ENCODE measurements at regions not wholly inside any gene's neighbourhood (a gene's known extent, or its start where the extent isn't known, plus 50 kb on each side); places are given as distances from the start of the nearest gene placed in this dataset.

GRCh38 chr4:125828346-125828745, 513.6 kb downstream of the FAT4 start:
- H3K27ac ChIP-seq, result no peak overlapping the region
- TF ChIP-seq CTCF (conservative IDR thresholded peaks at IDR 0.05; ENCODE audit: low read depth), result no peak
- ChIA-PET POLR2A (ENCODE audit: low non-redundant PET) (no interaction called here), CTCF (interaction anchor here (0.5 kb wide), 1 partner anchor 1942 kb away, joined by 3 read pairs; no protein-coding TSS in a partner anchor)
- no peak for DNase-seq (ENCODE audit: low spot score)

- DNase-seq (ENCODE audit: low spot score), result no peak
- CTCF ChIA-PET, result no interaction called here
- H3K27ac ChIP-seq, result no peak overlapping the region
- POLR2A ChIA-PET (ENCODE audit: low non-redundant PET), result no interaction called here
- no peak for TF ChIP-seq CTCF (conservative IDR thresholded peaks at IDR 0.05; ENCODE audit: low read depth)
These were observed 517.4 kb downstream of the FAT4 start for GRCh38 chr4:125832161-125832560.

- CTCF ChIA-PET, result no interaction called here
- no peak for TF ChIP-seq CTCF (conservative IDR thresholded peaks at IDR 0.05; ENCODE audit: low read depth)
- no peak overlapping the region for H3K27ac ChIP-seq
- POLR2A ChIA-PET (ENCODE audit: low non-redundant PET), result no interaction called here
- DNase-seq (ENCODE audit: low spot score), result no peak
These were observed 521.9 kb downstream of the FAT4 start for GRCh38 chr4:125836597-125837195.

- DNase-seq (ENCODE audit: low spot score), result no peak
- ChIA-PET POLR2A (ENCODE audit: low non-redundant PET) (no interaction called here), CTCF (no interaction called here)
- no peak for TF ChIP-seq CTCF (conservative IDR thresholded peaks at IDR 0.05; ENCODE audit: low read depth)
- no peak overlapping the region for H3K27ac ChIP-seq
These were observed 522.9 kb downstream of the FAT4 start for GRCh38 chr4:125837493-125838201.

- no peak for TF ChIP-seq CTCF (conservative IDR thresholded peaks at IDR 0.05; ENCODE audit: low read depth)
- ChIA-PET CTCF (no interaction called here), POLR2A (ENCODE audit: low non-redundant PET) (no interaction called here)
- no peak for DNase-seq (ENCODE audit: low spot score)
- no peak overlapping the region for H3K27ac ChIP-seq
These were observed 523.4 kb downstream of the FAT4 start for GRCh38 chr4:125838202-125838601.

DNA sequence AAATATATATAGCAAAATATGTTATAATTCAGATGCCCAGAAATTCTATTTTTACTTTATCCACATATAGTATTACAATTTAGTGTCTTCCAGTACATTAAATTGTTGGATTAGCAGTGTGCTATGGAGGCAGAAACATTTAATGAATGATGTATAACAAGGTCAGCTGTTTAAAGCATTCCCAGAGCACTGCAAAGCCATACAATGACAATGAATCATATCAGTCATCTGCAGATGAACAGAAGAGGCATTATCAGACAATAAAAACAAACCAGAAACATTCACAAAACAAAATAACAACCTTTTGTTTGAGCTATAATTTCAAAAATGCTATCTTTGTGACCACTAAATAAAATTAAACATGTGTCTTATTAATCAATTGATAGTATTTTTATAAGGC, 524.2 kb downstream of the FAT4 start:
- POLR2A ChIA-PET (ENCODE audit: low non-redundant PET), result no interaction called here
- H3K27ac ChIP-seq, result no peak overlapping the region
- DNase-seq (ENCODE audit: low spot score), result no peak
- no peak for TF ChIP-seq CTCF (conservative IDR thresholded peaks at IDR 0.05; ENCODE audit: low read depth)
- CTCF ChIA-PET, result interaction anchor here (0.6 kb wide), 1 partner anchor 1784 kb away, joined by 3 read pairs; no protein-coding TSS in a partner anchor

All from RWPE1 (cell line).